ENCODE measurements at regions not wholly inside any gene's neighbourhood (a gene's known extent, or its start where the extent isn't known, plus 50 kb on each side); places are given as distances from the start of the nearest gene placed in this dataset.

GRCh38 chr13:67353031-67353430 is 122.9 kb upstream of the PCDH9 start:
- H3K4me1 Mint-ChIP-seq = peaks cover 5% of the 10 kb centered on the region
- no peak overlapping the region for H3K4me3 Mint-ChIP-seq
- no peak overlapping the region for H3K27ac Mint-ChIP-seq
- peaks cover 3% of the 10 kb centered on the region for H3K9me3 Mint-ChIP-seq
- no peaks in the 10 kb centered on the region for H3K36me3 Mint-ChIP-seq (ENCODE audit: low read depth)
- no peak for TF ChIP-seq CTCF (IDR thresholded peaks at IDR 0.05; ENCODE audit: unreplicated experiment in 3 of 3)
- no peaks in the 10 kb centered on the region for H3K27me3 Mint-ChIP-seq (ENCODE audit: low read depth)

- Mint-ChIP-seq H3K27ac (no peak overlapping the region), H3K4me3 (no peak overlapping the region), H3K27me3 (ENCODE audit: low read depth) (no peaks in the 10 kb centered on the region), H3K4me1 (peaks cover 5% of the 10 kb centered on the region), H3K9me3 (peaks cover 3% of the 10 kb centered on the region), H3K36me3 (ENCODE audit: low read depth) (no peaks in the 10 kb centered on the region)
- no peak for TF ChIP-seq CTCF (IDR thresholded peaks at IDR 0.05; ENCODE audit: unreplicated experiment in 3 of 3)
These were observed 121.8 kb upstream of the PCDH9 start for GRCh38 chr13:67351909-67352308.

GRCh38 chr13:67351114-67351513 is 121.0 kb upstream of the PCDH9 start:
- H3K36me3 Mint-ChIP-seq (ENCODE audit: low read depth) = no peaks in the 10 kb centered on the region
- H3K4me1 Mint-ChIP-seq = peaks cover 5% of the 10 kb centered on the region
- H3K27ac Mint-ChIP-seq = no peak overlapping the region
- no peaks in the 10 kb centered on the region for H3K27me3 Mint-ChIP-seq (ENCODE audit: low read depth)
- H3K4me3 Mint-ChIP-seq = no peak overlapping the region
- TF ChIP-seq CTCF (IDR thresholded peaks at IDR 0.05; ENCODE audit: unreplicated experiment in 3 of 3) = no peak
- H3K9me3 Mint-ChIP-seq = peaks cover 3% of the 10 kb centered on the region

GRCh38 chr13:67343777-67344176 is 113.6 kb upstream of the PCDH9 start:
- peak overlapping the region in 1 of 3 experiments; percentile 55 for H3K27ac Mint-ChIP-seq
- no peaks in the 10 kb centered on the region for H3K9me3 Mint-ChIP-seq
- H3K4me1 Mint-ChIP-seq = no peaks in the 10 kb centered on the region
- no peak for TF ChIP-seq CTCF (IDR thresholded peaks at IDR 0.05; ENCODE audit: unreplicated experiment in 3 of 3)
- no peaks in the 10 kb centered on the region for H3K27me3 Mint-ChIP-seq (ENCODE audit: low read depth)
- no peak overlapping the region for H3K4me3 Mint-ChIP-seq
- H3K36me3 Mint-ChIP-seq (ENCODE audit: low read depth) = no peaks in the 10 kb centered on the region

- H3K9me3 Mint-ChIP-seq = no peaks in the 10 kb centered on the region
- no peak overlapping the region for H3K4me3 Mint-ChIP-seq
- no peaks in the 10 kb centered on the region for H3K4me1 Mint-ChIP-seq
- no peaks in the 10 kb centered on the region for H3K36me3 Mint-ChIP-seq (ENCODE audit: low read depth)
- H3K27ac Mint-ChIP-seq = no peak overlapping the region
- no peak for TF ChIP-seq CTCF (IDR thresholded peaks at IDR 0.05; ENCODE audit: unreplicated experiment in 3 of 3)
- H3K27me3 Mint-ChIP-seq (ENCODE audit: low read depth) = peaks cover 3% of the 10 kb centered on the region
These were observed 111.3 kb upstream of the PCDH9 start for GRCh38 chr13:67341406-67341805.

- no peak overlapping the region for H3K27ac Mint-ChIP-seq
- no peak for TF ChIP-seq CTCF (IDR thresholded peaks at IDR 0.05; ENCODE audit: unreplicated experiment in 3 of 3)
- H3K4me3 Mint-ChIP-seq = no peak overlapping the region
- peaks cover 6% of the 10 kb centered on the region for H3K4me1 Mint-ChIP-seq
- no peaks in the 10 kb centered on the region for H3K36me3 Mint-ChIP-seq (ENCODE audit: low read depth)
- H3K27me3 Mint-ChIP-seq (ENCODE audit: low read depth) = no peaks in the 10 kb centered on the region
- no peaks in the 10 kb centered on the region for H3K9me3 Mint-ChIP-seq
These were observed 100.0 kb upstream of the PCDH9 start for GRCh38 chr13:67330149-67330548.

All from nephron (organoid).